Ovary (tissue), 7 donors: ENCODE measurements at regions not wholly inside any gene's neighbourhood (a gene's known extent, or its start where the extent isn't known, plus 50 kb on each side); places are given as distances from the start of the nearest gene placed in this dataset.

Experiments used
- DNase-seq, 5 donors: peaks; one replicate each; pipeline ENCODE4 v3.0.0-alpha.2; 2019 to 2020
- H3K27ac ChIP-seq, 2 donors: fragments of 200-600 bp; one replicate each; pipeline versions ENCODE4 v1.5.1 to v1.8.0; 2019 to 2022
- H3K27me3 ChIP-seq: fragments of 200-600 bp; one replicate; pipeline ENCODE4 v1.8.0; 2022
- H3K36me3 ChIP-seq: fragments of 200-600 bp; sonication (generic); one replicate; pipeline ENCODE4 v1.5.1; 2019
- H3K4me1 ChIP-seq: one replicate; pipeline ENCODE4 v1.8.1; 2013; ENCODE audit warnings: mild to moderate bottlenecking, moderate library complexity; ENCODE audit not compliant: insufficient read depth
- H3K4me3 ChIP-seq: fragments of 200-600 bp; sonication (generic); one replicate; pipeline ENCODE4 v1.5.1; 2017
- H3K9me3 ChIP-seq, 2 donors: fragments of 200-600 bp in 1 of 2; sonication (generic) in 1 of 2; one replicate each; pipeline versions ENCODE4 v1.5.1 to v1.8.1; 2013 to 2019; ENCODE audit warnings: mild to moderate bottlenecking in 1 of 2, moderate library complexity in 1 of 2
- CTCF ChIP-seq, 3 donors: fragments of 450-650 bp in 2 of 3; fragments of 200-600 bp in 1 of 3; IDR thresholded peaks; one replicate each; pipeline versions ENCODE4 v1.5.1 to v1.8.0; 2016 to 2022; ENCODE audit warnings: antibody characterized with exemption in 3 of 3, mild to moderate bottlenecking in 1 of 3
- EP300 ChIP-seq: sonication (generic); formaldehyde crosslinking; IDR thresholded peaks from one replicate; pipeline ENCODE4 v1.6.1; 2017; ENCODE audit warnings: antibody characterized with exemption
- POLR2A ChIP-seq: fragments of 450-650 bp; IDR thresholded peaks from one replicate; pipeline ENCODE4 v1.6.1; 2017; ENCODE audit warnings: antibody characterized with exemption, mild to moderate bottlenecking, moderate library complexity
- WGBS, 3 donors: extraction: QIAGEN DNeasy Blood & Tissue Kit in 1 of 3; methylation state at CpG; one replicate each; pipeline versions ENCODE4 v1.1.5 to v1.1.7; 2013 to 2017; 5-methylcytosine and 5-hydroxymethylcytosine counted together
- intact Hi-C, 4 donors: fragments of 100-400 bp; cut with DNase I; formaldehyde crosslinking; loops; one replicate each; pipeline versions ENCODE4 v1.11.0 to v1.15.1; 2022 to 2023
- donor health status: DM: no; HTN: no; CAD: no; lungs with moderate emphysema.
- donor health status: DM: no; HTN: no; CAD: no.
- donor health status: Bipolar disorder and iron deficiency.
- donor health status: DM: no; HTN: no; CAD: no.
- donor health status: DM: yes; HTN: yes; CAD: no.

GRCh38 chr9:124132671-124133147 is 121.1 kb downstream of the LHX2 start:
- WGBS, 3 donors = 42 to 54% (median 54%) methylated on average over 10 of the region's 10 CpGs
- no peaks in the 10 kb centered on the region for H3K4me1 ChIP-seq
- H3K9me3 ChIP-seq = no peaks in the 10 kb centered on the region
- H3K36me3 ChIP-seq = no peaks in the 10 kb centered on the region
- no peak overlapping the region for H3K27ac ChIP-seq
- DNase-seq = no peak
- no peaks in the 10 kb centered on the region for H3K27me3 ChIP-seq
- no peak overlapping the region for H3K4me3 ChIP-seq
- intact Hi-C loops = loop anchor here in 2 of 4 donors (10.0 kb wide), 2 partner anchors 162 to 192 kb away; no protein-coding TSS in a partner anchor
- TF ChIP-seq POLR2A (no peak), CTCF (IDR thresholded peaks at IDR 0.05) (no peak), EP300 (no peak)

GRCh38 chr9:124133727-124134126 is 122.2 kb downstream of the LHX2 start:
- Histone ChIP-seq H3K36me3 (no peaks in the 10 kb centered on the region), H3K27me3 (no peaks in the 10 kb centered on the region), H3K27ac (no peak overlapping the region), H3K4me1 (no peaks in the 10 kb centered on the region), H3K9me3 (no peaks in the 10 kb centered on the region), H3K4me3 (no peak overlapping the region)
- 51 to 65% (median 59%) methylated on average over 6 of the region's 6 CpGs for WGBS, 3 donors
- TF ChIP-seq CTCF (IDR thresholded peaks at IDR 0.05) (no peak), EP300 (no peak), POLR2A (no peak)
- DNase-seq = no peak
- intact Hi-C loops = loop anchor here in 2 of 4 donors (10.0 kb wide), 2 partner anchors 161 to 191 kb away; no protein-coding TSS in a partner anchor

- Histone ChIP-seq H3K4me1 (no peaks in the 10 kb centered on the region), H3K27me3 (no peaks in the 10 kb centered on the region), H3K9me3 (no peaks in the 10 kb centered on the region), H3K27ac (no peak overlapping the region), H3K4me3 (no peak overlapping the region), H3K36me3 (no peaks in the 10 kb centered on the region)
- intact Hi-C loops = loop anchor here in 2 of 4 donors (10.0 kb wide), 2 partner anchors 160 to 190 kb away; no protein-coding TSS in a partner anchor
- DNase-seq = no peak
- TF ChIP-seq CTCF (IDR thresholded peaks at IDR 0.05) (no peak), EP300 (no peak)
- WGBS, 3 donors = 62 to 63% (median 62%) methylated on average over 3 of the region's 3 CpGs
Measured at GRCh38 chr9:124134526-124134925, 123.0 kb downstream of the LHX2 start.

GRCh38 chr9:124135813-124136365 is 121.9 kb upstream of the NEK6 start:
- H3K27me3 ChIP-seq = no peaks in the 10 kb centered on the region
- H3K27ac ChIP-seq = no peak overlapping the region
- H3K4me1 ChIP-seq = no peaks in the 10 kb centered on the region
- WGBS, 3 donors = 86 to 90% (median 86%) methylated on average over 1 of the region's 1 CpG
- no peak overlapping the region for H3K4me3 ChIP-seq
- H3K9me3 ChIP-seq = no peaks in the 10 kb centered on the region
- TF ChIP-seq EP300 (no peak), POLR2A (no peak), CTCF (IDR thresholded peaks at IDR 0.05) (no peak)
- H3K36me3 ChIP-seq = no peaks in the 10 kb centered on the region
- no peak for DNase-seq
- intact Hi-C loops = loop anchor here in 2 of 4 donors (10.0 kb wide), 2 partner anchors 159 to 189 kb away; no protein-coding TSS in a partner anchor
